Kidney epithelial cell (primary cell): ENCODE measurements at regions not wholly inside any gene's neighbourhood (a gene's known extent, or its start where the extent isn't known, plus 50 kb on each side); places are given as distances from the start of the nearest gene placed in this dataset.

Experiments
- DNase-seq: peaks from one replicate; pipeline ENCODE4 v3.0.0-alpha.2; 2010; ENCODE audit warnings: low read depth
- H3K27me3 ChIP-seq: 2 replicates; pipeline ENCODE4 v1.6.0; 2011; ENCODE audit warnings: low read length; ENCODE audit not compliant: control insufficient read depth, insufficient read depth
- H3K36me3 ChIP-seq: 2 replicates; pipeline ENCODE4 v1.5.1; 2011; ENCODE audit warnings: low read length; ENCODE audit not compliant: control insufficient read depth, insufficient read depth
- H3K4me3 ChIP-seq: 2 replicates; pipeline ENCODE4 v1.5.1; 2011; ENCODE audit warnings: low read depth, mild to moderate bottlenecking, control low read depth, low read length
- TF ChIP-seq, protein P1 (sequence below): IDR thresholded peaks from 2 replicates; pipeline ENCODE4 v1.5.1; 2011; ENCODE audit warnings: mild to moderate bottlenecking, moderate library complexity, low read length, control low read depth, inconsistent platforms; ENCODE audit not compliant: insufficient read depth, poor library complexity, severe bottlenecking

DNA sequence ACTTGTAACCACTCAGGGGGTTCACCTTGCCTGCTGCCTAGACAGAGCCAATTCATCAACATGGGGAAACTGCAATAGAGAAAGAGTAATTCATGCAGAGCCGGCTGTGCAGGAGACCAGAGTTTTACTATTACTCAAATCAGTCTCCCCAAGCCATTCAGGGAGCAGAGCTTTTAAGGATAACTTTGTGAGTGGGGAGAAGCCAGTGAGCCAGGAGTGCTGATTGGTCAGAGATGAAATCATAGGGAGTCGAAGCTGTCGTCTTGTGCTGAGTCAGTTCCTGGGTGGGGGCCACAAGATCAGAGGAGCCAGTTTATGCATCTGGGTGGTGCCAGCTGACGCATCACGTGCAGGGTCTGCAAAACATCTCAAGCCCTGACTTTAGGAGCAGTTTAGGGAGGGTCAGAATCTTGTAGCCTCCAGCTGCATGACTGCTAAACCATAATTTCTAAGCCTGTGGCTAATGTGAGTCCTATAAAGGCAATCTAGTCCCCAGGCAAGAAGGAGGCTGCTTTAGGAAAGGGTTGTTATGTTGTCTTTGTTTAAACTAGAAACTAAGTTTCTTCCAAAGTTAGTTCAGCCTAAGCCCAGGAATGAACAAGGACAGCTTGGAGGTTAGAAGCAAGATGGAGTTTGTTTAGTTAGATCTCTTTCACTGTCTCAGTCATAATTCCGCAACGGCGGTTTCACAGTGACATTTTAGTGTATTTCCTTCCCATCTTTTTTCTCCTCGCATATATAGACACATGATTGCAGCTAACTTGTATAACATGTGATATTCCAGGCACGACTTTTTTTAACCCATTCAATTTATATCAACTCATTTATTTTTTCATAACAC is 68.9 kb upstream of the NCOR2 start:
- Histone ChIP-seq H3K4me3 (no peak overlapping the region), H3K36me3 (no peaks in the 10 kb centered on the region), H3K27me3 (no peaks in the 10 kb centered on the region)
- TF ChIP-seq, protein P1, sequence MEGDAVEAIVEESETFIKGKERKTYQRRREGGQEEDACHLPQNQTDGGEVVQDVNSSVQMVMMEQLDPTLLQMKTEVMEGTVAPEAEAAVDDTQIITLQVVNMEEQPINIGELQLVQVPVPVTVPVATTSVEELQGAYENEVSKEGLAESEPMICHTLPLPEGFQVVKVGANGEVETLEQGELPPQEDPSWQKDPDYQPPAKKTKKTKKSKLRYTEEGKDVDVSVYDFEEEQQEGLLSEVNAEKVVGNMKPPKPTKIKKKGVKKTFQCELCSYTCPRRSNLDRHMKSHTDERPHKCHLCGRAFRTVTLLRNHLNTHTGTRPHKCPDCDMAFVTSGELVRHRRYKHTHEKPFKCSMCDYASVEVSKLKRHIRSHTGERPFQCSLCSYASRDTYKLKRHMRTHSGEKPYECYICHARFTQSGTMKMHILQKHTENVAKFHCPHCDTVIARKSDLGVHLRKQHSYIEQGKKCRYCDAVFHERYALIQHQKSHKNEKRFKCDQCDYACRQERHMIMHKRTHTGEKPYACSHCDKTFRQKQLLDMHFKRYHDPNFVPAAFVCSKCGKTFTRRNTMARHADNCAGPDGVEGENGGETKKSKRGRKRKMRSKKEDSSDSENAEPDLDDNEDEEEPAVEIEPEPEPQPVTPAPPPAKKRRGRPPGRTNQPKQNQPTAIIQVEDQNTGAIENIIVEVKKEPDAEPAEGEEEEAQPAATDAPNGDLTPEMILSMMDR: no peak
- no peak for DNase-seq

DNA sequence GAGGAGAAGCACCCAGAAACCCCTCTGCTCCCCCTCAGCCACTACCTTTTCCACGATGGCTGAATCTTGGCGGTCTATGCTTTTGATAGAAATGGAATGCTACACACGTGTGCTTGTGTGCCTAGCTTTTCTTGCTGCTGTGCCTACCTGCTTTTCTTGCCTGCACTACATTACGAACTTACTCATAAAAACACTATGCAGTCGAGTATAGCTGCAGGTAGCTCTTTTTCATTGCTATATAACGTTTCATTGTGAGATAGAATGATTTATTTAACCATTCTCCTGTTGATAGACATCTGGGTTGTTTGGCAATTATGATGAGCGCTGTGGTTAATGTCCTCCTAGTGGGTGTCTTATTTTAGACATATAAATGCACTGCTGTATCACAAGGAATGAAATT is 67.9 kb upstream of the NCOR2 start:
- no peaks in the 10 kb centered on the region for H3K36me3 ChIP-seq
- H3K4me3 ChIP-seq: no peak overlapping the region
- no peak for DNase-seq
- H3K27me3 ChIP-seq: no peaks in the 10 kb centered on the region
- TF ChIP-seq, protein P1: no peak

DNA sequence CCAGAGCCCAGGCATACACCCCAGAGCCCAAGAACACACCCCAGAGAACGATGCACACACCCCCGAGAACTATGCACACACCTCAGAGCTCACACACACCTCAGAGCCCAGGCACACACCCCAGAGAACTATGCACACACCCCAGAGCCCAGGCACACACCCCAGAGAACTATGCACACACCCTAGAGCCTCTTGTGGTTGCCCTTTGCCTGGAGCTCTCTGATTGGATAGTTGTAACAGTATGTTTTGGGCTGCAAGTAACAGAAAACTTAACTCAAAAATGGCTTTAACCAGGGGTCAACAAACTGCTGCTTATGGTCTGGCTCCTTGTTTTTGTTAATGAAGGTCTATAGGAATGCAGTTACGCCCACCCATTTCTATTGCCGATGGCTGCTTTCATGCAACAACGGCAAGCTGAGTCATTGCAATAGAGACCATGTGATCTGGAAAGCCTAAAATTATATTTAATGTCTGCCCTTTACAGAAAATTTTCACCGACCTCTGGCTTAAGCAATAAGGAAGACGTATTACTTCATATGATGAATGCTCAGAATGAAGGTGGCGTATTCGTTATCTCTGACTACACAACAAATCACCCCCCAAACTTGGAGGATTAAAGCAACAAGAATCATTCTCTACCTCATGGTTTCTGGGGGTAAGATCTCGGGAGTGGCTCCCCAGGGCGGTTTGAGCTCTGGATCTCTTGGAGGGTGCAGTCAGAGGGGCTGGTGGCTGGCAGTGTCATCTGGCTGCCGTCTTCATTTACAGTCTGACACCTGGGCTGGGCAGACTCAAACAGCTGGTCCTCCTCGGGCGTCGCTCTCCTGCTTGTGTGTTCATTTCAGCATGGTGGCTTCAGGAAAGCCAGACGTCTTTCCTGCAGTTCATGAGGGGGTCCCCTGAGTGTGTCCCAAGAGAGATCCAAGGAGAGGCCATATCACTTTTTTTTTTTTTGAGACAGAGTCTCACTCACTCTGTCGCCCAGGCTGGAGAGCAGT is 66.3 kb upstream of the NCOR2 start:
- Histone ChIP-seq H3K27me3 (no peaks in the 10 kb centered on the region), H3K4me3 (no peak overlapping the region), H3K36me3 (no peaks in the 10 kb centered on the region)
- TF ChIP-seq, protein P1: no peak
- DNase-seq: no peak

- no peak for DNase-seq
Measured at GRCh38 chr12:124632519-124632984, 65.1 kb upstream of the NCOR2 start.

GRCh38 chr12:124631681-124632256 is 64.4 kb upstream of the NCOR2 start:
- TF ChIP-seq, protein P1: no peak
- H3K4me3 ChIP-seq: no peak overlapping the region
- DNase-seq: no peak
- no peaks in the 10 kb centered on the region for H3K27me3 ChIP-seq
- H3K36me3 ChIP-seq: no peaks in the 10 kb centered on the region

More at GRCh38 chr12:124632519-124632984, 65.1 kb upstream of the NCOR2 start:
- Histone ChIP-seq H3K27me3 (no peaks in the 10 kb centered on the region), H3K36me3 (no peaks in the 10 kb centered on the region), H3K4me3 (no peak overlapping the region)
- TF ChIP-seq, protein P1: no peak
